NCI-H128 (cell line): ENCODE measurements at regions not wholly inside any gene's neighbourhood (a gene's known extent, or its start where the extent isn't known, plus 50 kb on each side); places are given as distances from the start of the nearest gene placed in this dataset.

Experiments used
- DNase-seq: peaks from one replicate; lab custom pipeline; 2025; ENCODE audit not compliant: unreplicated experiment; lab: John Stamatoyannopoulos, UW

- no peak for DNase-seq
Observed at GRCh38 chr3:145943952-145944351, 217.0 kb downstream of the PLOD2 start.

- no peak for DNase-seq
Observed at GRCh38 chr3:145951441-145951840, 209.5 kb downstream of the PLOD2 start.

- DNase-seq = no peak
Observed at GRCh38 chr3:145952536-145952935, 208.4 kb downstream of the PLOD2 start.

DNA sequence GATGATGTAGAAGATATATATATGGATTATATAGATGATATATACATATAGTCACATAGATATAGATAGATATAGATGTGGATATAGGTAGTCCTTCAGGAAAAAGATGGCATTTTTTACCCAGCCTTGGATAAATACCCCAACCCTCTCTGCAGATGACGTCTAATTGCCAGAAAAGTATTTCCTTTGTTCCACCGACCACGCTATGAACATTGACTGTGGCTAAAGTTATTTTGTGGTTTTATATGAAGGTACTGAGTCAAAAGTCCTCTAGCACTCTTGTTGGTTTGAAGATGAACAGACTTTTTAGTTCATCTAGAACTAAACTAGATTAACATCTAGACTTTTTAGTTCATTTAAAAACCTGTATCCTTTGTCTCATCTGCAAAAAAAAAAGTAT lies 207.7 kb downstream of the PLOD2 start:
- DNase-seq = no peak

GRCh38 chr3:145959457-145960088 lies 201.4 kb downstream of the PLOD2 start:
- DNase-seq = no peak

- no peak for DNase-seq
Observed at GRCh38 chr3:145963111-145963510, 197.9 kb downstream of the PLOD2 start.

GRCh38 chr3:145967043-145967442 lies 193.9 kb downstream of the PLOD2 start:
- DNase-seq = no peak

DNA sequence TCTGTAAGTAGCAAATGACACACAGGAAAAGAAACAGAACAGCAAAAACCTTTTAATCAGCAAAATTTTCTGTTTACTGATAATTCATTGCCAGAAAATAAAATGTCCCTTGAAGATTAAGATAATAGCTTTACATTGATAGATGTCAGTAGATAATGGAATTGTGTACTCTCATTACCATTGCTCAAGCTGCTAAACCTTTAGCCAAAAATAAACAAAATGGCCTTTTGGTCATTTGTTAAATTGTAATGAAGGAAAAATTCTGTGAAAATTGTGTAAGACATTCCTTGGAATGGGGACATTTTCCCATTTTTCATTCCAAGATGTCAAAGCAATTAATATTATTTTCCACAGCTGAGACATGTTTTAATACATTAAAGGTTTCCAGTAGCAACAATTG lies 189.8 kb downstream of the PLOD2 start:
- no peak for DNase-seq

GRCh38 chr3:145972851-145973250 lies 188.1 kb downstream of the PLOD2 start:
- DNase-seq = no peak

DNA sequence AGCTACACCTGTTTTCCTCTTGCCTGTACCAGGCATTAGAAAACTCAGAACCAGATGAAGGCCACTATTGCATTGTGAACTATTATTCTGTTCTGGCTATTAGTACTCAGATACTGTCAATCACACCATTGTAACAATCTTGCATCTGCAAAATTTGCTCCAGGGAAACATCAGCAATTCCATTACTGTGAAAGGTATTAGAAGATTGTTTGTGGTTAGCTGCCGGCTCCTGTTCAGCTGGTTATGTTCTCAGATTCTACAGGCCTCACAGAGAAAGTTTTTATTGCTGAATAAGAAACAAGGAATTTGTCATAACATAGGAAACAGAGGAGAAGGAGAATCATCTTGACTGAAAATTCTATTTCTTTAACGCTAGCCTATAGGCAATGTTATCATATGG lies 179.9 kb downstream of the PLOD2 start:
- no peak for DNase-seq

- no peak for DNase-seq
Observed at GRCh38 chr3:145983101-145983500, 177.9 kb downstream of the PLOD2 start.
